ENCODE measurements at regions not wholly inside any gene's neighbourhood (a gene's known extent, or its start where the extent isn't known, plus 50 kb on each side); places are given as distances from the start of the nearest gene placed in this dataset.
"Not testable (repeated sequence)": the region's sequence is repeated elsewhere in the genome, so short reads cannot be mapped to it uniquely, and the experiment has no call there.

- H3K27me3 ChIP-seq (ENCODE audit: control insufficient read depth in 2 of 2, insufficient read depth in 2 of 2, low read length in 2 of 2); H3K4me1 ChIP-seq (ENCODE audit: control insufficient read depth in 2 of 2, insufficient read depth in 2 of 2, low read length in 2 of 2); H3K36me3 ChIP-seq (ENCODE audit: control insufficient read depth in 2 of 2, insufficient read depth in 2 of 2, low read length in 2 of 2); H3K9me3 ChIP-seq (ENCODE audit: control insufficient read depth in 2 of 2, low read length in 2 of 2); H3K9ac ChIP-seq (ENCODE audit: low read depth in 1 of 2, low read length in 2 of 2); H3K4me3 ChIP-seq (ENCODE audit: low read length in 2 of 2); H3K27ac ChIP-seq (ENCODE audit: low read depth in 2 of 2, low read length in 2 of 2): not testable (repeated sequence)
Observed at GRCh38 chr2:224089606-224090005, 50.5 kb upstream of the SERPINE2 start.
